ENCODE measurements at regions not wholly inside any gene's neighbourhood (a gene's known extent, or its start where the extent isn't known, plus 50 kb on each side); places are given as distances from the start of the nearest gene placed in this dataset.

DNA sequence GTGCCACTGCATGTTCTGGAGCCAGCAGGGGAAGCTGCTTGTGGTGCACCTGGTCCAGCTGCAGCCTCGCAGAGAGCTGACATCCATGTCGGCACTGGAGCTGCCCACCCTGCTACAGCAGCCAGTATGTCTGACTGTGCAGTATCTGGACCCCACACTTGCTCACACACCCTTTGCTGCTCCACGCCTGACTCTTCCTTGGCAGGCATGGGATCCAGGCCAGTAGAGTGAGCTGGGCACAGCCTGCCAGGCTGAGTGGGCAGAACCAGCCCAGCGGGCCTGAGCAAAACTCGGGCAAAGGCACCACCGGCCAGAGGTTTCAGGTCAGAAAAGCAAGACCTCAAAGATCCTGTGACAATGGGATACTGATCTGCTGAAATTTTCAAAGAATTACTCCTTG lies 690.1 kb downstream of the STPG2 start:
- DNase-seq: no peak

DNA sequence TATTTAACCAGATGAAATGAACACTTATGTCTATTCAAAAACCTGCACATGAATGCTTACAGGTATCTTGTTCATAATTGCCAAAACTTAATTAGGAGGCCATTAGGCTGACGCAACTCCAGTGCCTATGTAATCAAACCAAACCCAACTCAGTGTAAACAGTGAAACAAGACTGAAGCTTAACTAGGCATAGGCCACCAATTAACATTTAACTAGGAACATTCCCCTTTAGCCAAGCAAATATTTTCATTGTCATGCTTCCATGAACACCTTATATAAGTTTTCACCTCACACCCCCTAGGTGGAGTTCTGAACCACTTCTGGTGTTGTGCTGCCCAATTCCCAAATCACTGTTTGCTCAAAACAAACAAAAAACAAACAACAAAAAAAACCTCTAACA lies 686.0 kb downstream of the STPG2 start:
- DNase-seq: no peak

DNA sequence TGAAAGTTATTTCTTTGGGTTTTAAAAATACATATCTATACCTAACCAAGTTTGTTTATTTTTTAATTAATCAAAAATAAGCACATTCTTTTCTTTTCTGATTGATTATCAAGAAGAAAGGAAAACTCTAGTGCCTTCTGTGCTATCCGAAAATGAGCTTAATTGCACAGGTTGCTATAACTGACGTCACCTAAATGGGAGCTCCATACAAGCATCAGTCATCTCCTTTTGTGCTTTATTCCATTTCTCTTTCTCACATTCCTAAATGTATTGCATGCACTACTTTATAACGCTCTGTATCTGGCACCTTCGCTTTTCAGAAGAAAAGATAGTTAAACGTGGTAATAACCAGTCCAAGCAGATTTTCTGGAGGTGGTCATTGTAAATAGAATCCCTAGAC lies 675.0 kb downstream of the STPG2 start:
- DNase-seq: no peak

DNA sequence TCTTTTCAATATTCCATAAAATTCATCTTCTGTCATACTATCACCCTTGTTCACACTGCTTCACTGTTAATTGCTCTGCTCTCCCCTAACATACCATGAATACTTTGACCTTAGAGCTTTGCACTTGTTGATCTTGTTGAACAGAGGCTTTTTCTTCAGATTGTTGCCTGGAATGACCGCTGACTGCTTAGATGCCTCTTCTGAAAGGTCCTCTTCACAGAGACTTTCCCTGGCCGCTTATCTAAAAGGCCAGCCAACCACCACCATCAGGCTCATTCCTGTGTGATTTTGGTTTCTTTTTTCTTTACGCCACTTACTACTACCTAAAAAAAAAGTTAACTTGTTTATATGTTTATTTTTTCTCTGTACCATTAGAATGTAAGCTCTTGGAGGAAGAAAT lies 667.7 kb downstream of the STPG2 start:
- DNase-seq: no peak

DNA sequence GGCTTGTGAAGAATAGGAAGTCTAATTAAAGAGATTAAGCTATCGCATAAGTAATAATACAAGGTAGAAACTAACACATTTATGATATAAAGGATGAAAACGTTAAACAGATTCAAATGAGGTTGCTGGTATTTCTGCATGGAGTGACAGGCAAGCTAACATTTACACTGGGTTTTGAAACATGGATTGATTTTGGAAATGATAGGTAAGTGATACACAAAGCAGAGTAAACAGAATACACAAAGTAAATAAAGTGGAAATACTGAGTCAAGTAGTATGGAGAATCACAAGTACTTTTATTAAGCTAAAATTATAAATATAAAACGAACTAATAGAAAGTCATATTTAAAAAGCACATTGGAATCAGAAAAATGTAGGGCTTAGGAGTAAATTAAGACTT lies 665.3 kb downstream of the STPG2 start:
- DNase-seq: no peak

DNA sequence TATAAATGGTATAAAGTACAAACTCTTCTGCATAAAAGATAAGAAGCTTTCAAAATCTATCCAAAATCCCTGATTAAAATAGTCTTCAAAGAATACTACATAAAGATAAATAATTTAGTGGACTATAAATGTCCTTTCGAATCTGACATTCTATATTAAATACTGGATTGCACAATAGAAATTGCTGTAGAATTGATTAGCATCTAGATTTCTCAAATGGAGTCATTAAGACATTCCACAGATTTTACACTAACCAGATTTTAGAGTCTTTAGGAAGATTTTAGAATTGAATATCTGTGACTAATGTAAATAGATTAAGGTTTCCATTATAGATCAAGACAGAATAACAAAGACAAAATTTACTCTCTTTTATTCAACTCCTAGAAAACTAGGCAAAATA lies 663.9 kb downstream of the STPG2 start:
- DNase-seq: no peak

DNA sequence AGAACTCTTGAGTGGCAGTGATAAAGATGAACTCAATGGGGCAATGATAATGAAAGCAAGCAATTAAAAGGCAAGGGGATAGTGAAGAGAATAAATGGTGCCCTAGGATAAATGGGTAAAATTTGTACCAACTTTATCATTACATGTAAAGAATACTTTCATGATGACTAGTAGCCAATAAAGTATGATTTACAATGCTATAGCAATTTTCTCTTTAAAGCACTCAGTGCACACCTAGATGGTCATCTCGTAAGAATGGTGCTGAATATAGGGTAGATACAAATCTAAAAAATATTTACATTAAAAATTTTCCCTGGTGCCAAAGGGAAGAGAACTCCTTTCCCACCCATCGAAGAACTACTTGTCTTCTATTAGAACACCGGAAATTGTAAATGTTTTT lies 651.4 kb downstream of the STPG2 start:
- DNase-seq: no peak

DNA sequence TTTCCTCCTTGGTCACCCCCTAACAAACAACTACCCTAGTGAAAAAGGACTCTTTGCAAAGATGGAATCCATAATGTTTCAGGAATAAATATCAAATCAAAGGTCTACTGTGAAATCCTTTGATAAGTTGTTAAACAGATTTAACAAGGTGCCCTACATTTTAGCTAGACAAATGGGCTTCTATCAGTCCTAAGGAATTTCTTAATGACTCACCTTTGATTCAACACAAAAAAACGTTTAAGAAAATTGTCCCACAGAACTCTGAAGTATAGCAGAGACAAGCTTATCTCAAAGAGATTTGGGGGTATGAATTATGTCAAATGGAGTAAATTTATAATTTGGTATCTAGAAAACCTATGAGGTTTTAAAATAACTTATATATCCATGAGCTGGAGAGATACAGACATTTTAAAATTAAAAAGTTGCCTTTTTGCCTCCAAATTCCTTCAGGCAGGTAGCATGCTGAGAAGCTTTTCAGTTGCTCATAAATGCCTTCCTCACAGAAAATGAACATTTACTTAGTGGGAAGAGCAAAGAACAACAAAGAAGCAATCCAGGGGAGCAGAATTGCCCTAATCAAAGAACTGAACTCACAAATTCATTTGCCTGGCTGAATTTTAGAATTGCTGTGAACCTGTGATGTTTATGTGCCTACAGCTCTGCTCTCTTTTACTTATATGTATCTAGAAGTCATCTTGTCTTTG lies 649.3 kb downstream of the STPG2 start:
- DNase-seq: no peak

DNA sequence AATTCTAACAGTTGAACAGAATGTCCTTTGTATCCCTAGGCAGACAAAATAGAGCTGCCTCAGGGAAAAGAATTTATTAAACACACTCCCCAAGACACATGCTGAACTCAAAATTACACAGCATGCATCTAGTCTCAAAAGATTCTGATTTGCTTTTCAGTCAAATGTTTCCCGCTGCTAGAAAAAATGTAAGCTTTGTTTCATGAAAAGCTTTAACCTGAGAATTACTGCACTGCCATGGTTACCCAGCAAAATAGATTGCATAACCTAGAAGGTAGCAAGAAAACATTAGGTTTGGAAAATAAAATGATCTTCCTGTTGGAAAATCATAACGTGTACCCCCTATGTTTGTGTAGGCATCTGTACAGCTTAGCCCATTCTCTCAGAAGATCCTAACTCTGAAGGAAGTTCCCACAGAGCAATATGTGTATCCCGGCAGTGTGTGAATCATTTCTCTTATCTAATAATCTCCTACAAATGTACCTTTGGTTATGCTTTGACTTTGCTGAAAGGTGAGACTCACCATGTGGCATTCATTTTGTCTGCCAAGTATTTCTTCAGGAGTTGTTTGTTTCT lies 646.9 kb downstream of the STPG2 start:
- DNase-seq: no peak

DNA sequence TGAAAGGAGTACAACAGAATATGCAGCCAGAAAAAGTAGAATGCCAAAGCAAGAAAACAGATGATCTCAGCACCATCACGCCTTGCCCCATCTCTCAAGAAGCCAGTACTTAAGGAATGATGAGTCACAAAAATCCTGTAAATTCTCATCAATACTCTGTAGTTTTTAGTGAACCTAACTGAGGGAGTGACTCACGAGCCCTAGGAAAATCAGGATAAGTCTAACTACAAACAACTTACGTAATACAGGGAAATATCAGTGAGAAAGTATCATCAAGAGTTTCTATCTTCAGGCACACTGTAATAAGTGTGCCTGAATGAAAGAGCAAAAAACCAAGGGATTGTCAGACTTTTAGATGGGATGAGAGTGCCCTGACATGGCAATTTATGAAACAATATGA lies 644.4 kb downstream of the STPG2 start:
- no peak for DNase-seq

DNA sequence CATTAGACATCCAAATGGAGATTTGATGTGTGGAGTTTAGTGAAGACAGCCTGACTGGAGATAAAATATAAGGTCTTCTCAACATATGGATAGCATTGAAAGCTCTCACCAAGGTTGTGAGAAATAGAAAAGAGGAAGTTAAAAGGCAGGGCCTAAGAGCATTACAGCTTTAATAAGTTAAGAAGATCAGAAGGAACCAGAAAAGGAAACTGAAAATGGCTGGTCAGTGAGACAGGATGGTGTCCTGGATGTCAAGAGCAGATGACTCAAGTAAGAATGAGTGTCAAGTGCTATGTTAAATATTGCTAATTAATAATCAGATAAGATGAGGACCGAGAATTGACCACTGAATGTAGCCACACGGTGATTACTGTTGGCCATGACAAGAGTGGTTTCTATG lies 642.9 kb downstream of the STPG2 start:
- DNase-seq: no peak

DNA sequence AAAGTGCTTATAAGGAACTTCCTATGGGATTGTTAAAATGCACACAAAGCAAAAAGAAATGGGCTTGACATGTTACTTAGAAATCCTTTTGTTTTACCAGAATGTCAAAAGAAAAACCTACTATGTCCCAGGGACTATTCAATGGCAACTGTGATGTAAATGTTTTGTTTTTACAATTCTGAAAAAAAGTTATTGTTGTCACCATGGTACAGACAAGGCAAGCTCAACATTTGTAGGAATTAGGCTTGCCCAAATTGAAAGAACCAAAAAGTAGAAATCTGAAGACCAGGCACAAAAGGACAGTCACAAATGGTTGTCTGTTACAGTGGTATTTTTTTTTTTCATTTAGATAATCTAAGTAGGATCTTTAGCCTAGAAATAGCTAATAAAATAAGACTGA lies 638.6 kb downstream of the STPG2 start:
- no peak for DNase-seq

DNA sequence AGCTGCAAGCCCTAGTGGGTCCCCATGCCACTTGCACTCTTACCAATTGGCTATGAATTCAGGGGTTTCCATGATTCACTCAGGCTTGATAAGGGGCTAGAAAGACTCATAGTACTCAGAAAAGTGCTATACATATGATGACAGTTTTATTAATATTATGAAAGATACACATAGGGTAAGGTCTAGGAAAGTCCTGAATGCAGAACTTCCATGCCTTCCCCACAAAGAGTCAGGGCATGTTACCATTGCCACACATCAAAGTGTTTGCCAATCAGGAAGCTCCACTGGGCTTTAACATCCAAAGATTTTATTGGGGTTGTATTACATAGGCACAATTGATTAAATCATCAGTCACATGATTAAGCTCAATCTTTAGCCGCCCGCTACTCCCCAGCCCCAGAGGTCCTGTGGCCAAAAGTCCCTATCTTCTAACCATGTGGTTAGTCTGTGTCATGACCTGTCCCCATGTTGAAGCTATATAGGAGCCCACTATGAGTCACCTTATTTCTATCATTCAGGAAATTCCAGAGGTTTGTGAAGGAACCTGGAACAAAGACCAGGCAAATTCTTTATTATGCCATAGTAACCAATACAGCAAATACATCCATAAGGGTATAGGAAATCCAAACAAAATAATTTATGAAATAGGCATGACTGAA lies 635.6 kb downstream of the STPG2 start:
- DNase-seq: no peak

Measured in NCI-H82 (cell line).